Lower leg skin (tissue), 3 donors: ENCODE measurements at regions not wholly inside any gene's neighbourhood (a gene's known extent, or its start where the extent isn't known, plus 50 kb on each side); places are given as distances from the start of the nearest gene placed in this dataset.

Experiments
- POLR2A ChIP-seq, 2 donors: fragments of 450-650 bp; IDR thresholded peaks; one replicate each; pipeline ENCODE4 v1.6.1; 2016 to 2017; ENCODE audit warnings: antibody characterized with exemption in 2 of 2, mild to moderate bottlenecking in 1 of 2, moderate library complexity in 1 of 2
- TF ChIP-seq, protein P1 (sequence below), 3 donors: fragments of 450-650 bp; IDR thresholded peaks; one replicate each; pipeline ENCODE4 v1.5.1; 2016; ENCODE audit warnings: antibody characterized with exemption in 3 of 3, mild to moderate bottlenecking in 3 of 3, moderate library complexity in 2 of 3

DNA sequence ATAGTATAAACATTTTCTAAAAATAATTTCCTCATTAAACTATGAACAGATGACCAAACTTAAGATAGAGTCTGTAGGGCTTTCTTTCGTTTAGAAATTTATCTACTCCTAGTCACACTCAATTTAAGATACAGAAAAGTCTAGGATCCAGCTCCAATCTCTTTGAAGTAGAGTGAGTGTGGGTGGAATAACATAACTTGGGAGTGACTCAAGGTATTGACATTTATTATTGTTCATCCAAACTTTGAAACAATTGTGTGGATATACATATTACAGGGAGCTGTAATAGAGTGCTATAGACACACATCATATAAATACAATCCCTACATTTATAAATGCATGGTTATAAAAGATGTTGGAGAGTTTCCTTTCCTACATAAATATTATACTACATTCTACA is 715.2 kb upstream of the MANEA start:
- TF ChIP-seq, protein P1, sequence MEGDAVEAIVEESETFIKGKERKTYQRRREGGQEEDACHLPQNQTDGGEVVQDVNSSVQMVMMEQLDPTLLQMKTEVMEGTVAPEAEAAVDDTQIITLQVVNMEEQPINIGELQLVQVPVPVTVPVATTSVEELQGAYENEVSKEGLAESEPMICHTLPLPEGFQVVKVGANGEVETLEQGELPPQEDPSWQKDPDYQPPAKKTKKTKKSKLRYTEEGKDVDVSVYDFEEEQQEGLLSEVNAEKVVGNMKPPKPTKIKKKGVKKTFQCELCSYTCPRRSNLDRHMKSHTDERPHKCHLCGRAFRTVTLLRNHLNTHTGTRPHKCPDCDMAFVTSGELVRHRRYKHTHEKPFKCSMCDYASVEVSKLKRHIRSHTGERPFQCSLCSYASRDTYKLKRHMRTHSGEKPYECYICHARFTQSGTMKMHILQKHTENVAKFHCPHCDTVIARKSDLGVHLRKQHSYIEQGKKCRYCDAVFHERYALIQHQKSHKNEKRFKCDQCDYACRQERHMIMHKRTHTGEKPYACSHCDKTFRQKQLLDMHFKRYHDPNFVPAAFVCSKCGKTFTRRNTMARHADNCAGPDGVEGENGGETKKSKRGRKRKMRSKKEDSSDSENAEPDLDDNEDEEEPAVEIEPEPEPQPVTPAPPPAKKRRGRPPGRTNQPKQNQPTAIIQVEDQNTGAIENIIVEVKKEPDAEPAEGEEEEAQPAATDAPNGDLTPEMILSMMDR (IDR thresholded peaks at IDR 0.05), result no peak
- no peak for TF ChIP-seq POLR2A (IDR thresholded peaks at IDR 0.05)
